Osteocyte (in vitro differentiated cells): ENCODE measurements at regions not wholly inside any gene's neighbourhood (a gene's known extent, or its start where the extent isn't known, plus 50 kb on each side); places are given as distances from the start of the nearest gene placed in this dataset.

Source experiments
- DNase-seq: peaks from one replicate; pipeline ENCODE4 v3.0.0; 2021; ENCODE audit warnings: mixed read lengths; ENCODE audit not compliant: unreplicated experiment; ENCODE audit errors: extremely low spot score
- H3K27ac Mint-ChIP-seq: one replicate; pipeline ENCODE4 v1.8.0; 2021; ENCODE audit warnings: mild to moderate bottlenecking, mixed read lengths; ENCODE audit not compliant: unreplicated experiment
- H3K27me3 Mint-ChIP-seq: one replicate; pipeline ENCODE4 v1.8.0; 2021; ENCODE audit warnings: mixed read lengths; ENCODE audit not compliant: unreplicated experiment
- H3K36me3 Mint-ChIP-seq: one replicate; pipeline ENCODE4 v1.8.0; 2021; ENCODE audit warnings: mixed read lengths; ENCODE audit not compliant: unreplicated experiment
- H3K4me1 Mint-ChIP-seq: one replicate; pipeline ENCODE4 v1.8.0; 2021; ENCODE audit warnings: mixed read lengths; ENCODE audit not compliant: unreplicated experiment
- H3K4me3 Mint-ChIP-seq: one replicate; pipeline ENCODE4 v1.8.0; 2021; ENCODE audit warnings: mild to moderate bottlenecking, moderate library complexity, mixed read lengths; ENCODE audit not compliant: unreplicated experiment
- H3K9me3 Mint-ChIP-seq: one replicate; pipeline ENCODE4 v1.8.0; 2021; ENCODE audit warnings: mixed read lengths; ENCODE audit not compliant: unreplicated experiment
- CTCF ChIP-seq: fragments of 200-600 bp; sonication (generic); IDR thresholded peaks from 2 replicates; pipeline ENCODE4 v1.5.0; 2021; ENCODE audit warnings: antibody characterized with exemption, mild to moderate bottlenecking, moderate library complexity

GRCh38 chr3:115239717-115240116, 92.6 kb upstream of the ZBTB20 start:
- Mint-ChIP-seq H3K27ac (peak overlapping the region; percentile 53), H3K36me3 (no peaks in the 10 kb centered on the region), H3K4me3 (no peak overlapping the region), H3K4me1 (peaks cover 13% of the 10 kb centered on the region), H3K9me3 (no peaks in the 10 kb centered on the region), H3K27me3 (no peaks in the 10 kb centered on the region)
- no peak for TF ChIP-seq CTCF
- no peak for DNase-seq

- H3K27ac Mint-ChIP-seq = no peak overlapping the region
- no peaks in the 10 kb centered on the region for H3K36me3 Mint-ChIP-seq
- no peak for DNase-seq
- H3K9me3 Mint-ChIP-seq = no peaks in the 10 kb centered on the region
- H3K4me3 Mint-ChIP-seq = no peak overlapping the region
- no peak for TF ChIP-seq CTCF
- peaks cover 7% of the 10 kb centered on the region for H3K4me1 Mint-ChIP-seq
- H3K27me3 Mint-ChIP-seq = no peaks in the 10 kb centered on the region
Observed at GRCh38 chr3:115244350-115244749, 97.3 kb upstream of the ZBTB20 start.

GRCh38 chr3:115245438-115245837, 98.3 kb upstream of the ZBTB20 start:
- no peaks in the 10 kb centered on the region for H3K27me3 Mint-ChIP-seq
- H3K36me3 Mint-ChIP-seq = no peaks in the 10 kb centered on the region
- no peak for TF ChIP-seq CTCF
- no peaks in the 10 kb centered on the region for H3K4me1 Mint-ChIP-seq
- no peaks in the 10 kb centered on the region for H3K9me3 Mint-ChIP-seq
- H3K27ac Mint-ChIP-seq = no peak overlapping the region
- H3K4me3 Mint-ChIP-seq = no peak overlapping the region
- no peak for DNase-seq

- Mint-ChIP-seq H3K4me3 (no peak overlapping the region), H3K27me3 (no peaks in the 10 kb centered on the region), H3K27ac (no peak overlapping the region), H3K4me1 (no peaks in the 10 kb centered on the region), H3K9me3 (no peaks in the 10 kb centered on the region), H3K36me3 (no peaks in the 10 kb centered on the region)
- no peak for DNase-seq
- TF ChIP-seq CTCF = no peak
Observed at GRCh38 chr3:115245899-115246298, 98.8 kb upstream of the ZBTB20 start.

- no peak for TF ChIP-seq CTCF
- no peaks in the 10 kb centered on the region for H3K4me1 Mint-ChIP-seq
- no peaks in the 10 kb centered on the region for H3K27me3 Mint-ChIP-seq
- H3K9me3 Mint-ChIP-seq = no peaks in the 10 kb centered on the region
- no peak for DNase-seq
- H3K4me3 Mint-ChIP-seq = no peak overlapping the region
- H3K36me3 Mint-ChIP-seq = no peaks in the 10 kb centered on the region
- H3K27ac Mint-ChIP-seq = no peak overlapping the region
Observed at GRCh38 chr3:115246461-115247020, 99.5 kb upstream of the ZBTB20 start.
